Calu3 (cell line): ENCODE measurements at regions not wholly inside any gene's neighbourhood (a gene's known extent, or its start where the extent isn't known, plus 50 kb on each side); places are given as distances from the start of the nearest gene placed in this dataset.

Source experiments
- BruUV-seq: library from RNA; stranded (reverse); fragments of 400-500 nt; replicated peaks from 2 replicates; lab custom pipeline; 2021; lab: Mats Ljungman, UMichigan
- CTCF ChIA-PET: fragments of 300-600 bp; sonication (Branson Sonifier 250); formaldehyde crosslinking; loops from one replicate; lab custom pipeline; 2022; ENCODE audit warnings: antibody characterized with exemption; lab: Charles Lee
- DNase-seq: peaks from one replicate; pipeline ENCODE4 v3.0.0; 2022
- H3K27ac Mint-ChIP-seq: one replicate; pipeline ENCODE4 v1.8.0; 2022; ENCODE audit warnings: mixed read lengths; ENCODE audit not compliant: unreplicated experiment
- H3K27me3 Mint-ChIP-seq: one replicate; pipeline ENCODE4 v1.8.0; 2022; ENCODE audit warnings: mixed read lengths; ENCODE audit not compliant: unreplicated experiment
- H3K36me3 Mint-ChIP-seq: one replicate; pipeline ENCODE4 v1.8.0; 2022; ENCODE audit warnings: mild to moderate bottlenecking, moderate library complexity, mixed read lengths; ENCODE audit not compliant: insufficient read depth, unreplicated experiment
- H3K4me1 Mint-ChIP-seq: one replicate; pipeline ENCODE4 v1.8.0; 2022; ENCODE audit warnings: mild to moderate bottlenecking, low read depth, mixed read lengths; ENCODE audit not compliant: unreplicated experiment
- H3K4me3 Mint-ChIP-seq: one replicate; pipeline ENCODE4 v1.8.0; 2022; ENCODE audit warnings: mild to moderate bottlenecking, low read depth, moderate library complexity, mixed read lengths; ENCODE audit not compliant: unreplicated experiment
- H3K9me3 Mint-ChIP-seq: one replicate; pipeline ENCODE4 v1.8.0; 2022; ENCODE audit warnings: low read depth, mixed read lengths; ENCODE audit not compliant: unreplicated experiment
- CTCF ChIP-seq: fragments of 200-600 bp; IDR thresholded peaks from one replicate; pipeline ENCODE4 v1.8.0; 2022; ENCODE audit warnings: antibody characterized with exemption; ENCODE audit not compliant: unreplicated experiment
- intact Hi-C: fragments of 100-400 bp; cut with micrococcal nuclease; formaldehyde crosslinking; loops from one replicate; pipeline ENCODE4 v1.10.0; 2022; ENCODE audit not compliant: unreplicated experiment

GRCh38 chr17:68175905-68176304 is 71.9 kb upstream of the AMZ2 start:
- no TSS peak for BruUV-seq

GRCh38 chr17:68176718-68177117 is 71.1 kb upstream of the AMZ2 start:
- Mint-ChIP-seq H3K4me3 (no peak overlapping the region), H3K27ac (no peak overlapping the region), H3K36me3 (no peaks in the 10 kb centered on the region), H3K4me1 (no peaks in the 10 kb centered on the region), H3K9me3 (no peaks in the 10 kb centered on the region), H3K27me3 (no peaks in the 10 kb centered on the region)
- DNase-seq: no peak
- no peak for TF ChIP-seq CTCF
- CTCF ChIA-PET: interaction anchor here (0.6 kb wide), 1 partner anchor 44 kb away, joined by 3 read pairs; no protein-coding TSS in a partner anchor
- no TSS peak for BruUV-seq
- intact Hi-C loops: no loop called here

More at GRCh38 chr17:68175905-68176304, 71.9 kb upstream of the AMZ2 start:
- H3K9me3 Mint-ChIP-seq: no peaks in the 10 kb centered on the region
- no peaks in the 10 kb centered on the region for H3K4me1 Mint-ChIP-seq
- TF ChIP-seq CTCF: no peak
- intact Hi-C loops: no loop called here
- no peak overlapping the region for H3K4me3 Mint-ChIP-seq
- CTCF ChIA-PET: no interaction called here
- no peak for DNase-seq
- no peaks in the 10 kb centered on the region for H3K27me3 Mint-ChIP-seq
- H3K27ac Mint-ChIP-seq: no peak overlapping the region
- no peaks in the 10 kb centered on the region for H3K36me3 Mint-ChIP-seq

- H3K36me3 Mint-ChIP-seq: no peaks in the 10 kb centered on the region
- no peak overlapping the region for H3K4me3 Mint-ChIP-seq
- no peak overlapping the region for H3K27ac Mint-ChIP-seq
- BruUV-seq: no TSS peak
- CTCF ChIA-PET: no interaction called here
- H3K9me3 Mint-ChIP-seq: no peaks in the 10 kb centered on the region
- H3K4me1 Mint-ChIP-seq: no peaks in the 10 kb centered on the region
- H3K27me3 Mint-ChIP-seq: no peaks in the 10 kb centered on the region
- DNase-seq: no peak
- no peak for TF ChIP-seq CTCF
- intact Hi-C loops: no loop called here
Observed at GRCh38 chr17:68178831-68179230, 69.0 kb upstream of the AMZ2 start.

- intact Hi-C loops: no loop called here
- no TSS peak for BruUV-seq
- Mint-ChIP-seq H3K36me3 (no peaks in the 10 kb centered on the region), H3K27ac (no peak overlapping the region), H3K4me1 (no peaks in the 10 kb centered on the region), H3K9me3 (no peaks in the 10 kb centered on the region), H3K4me3 (no peak overlapping the region), H3K27me3 (no peaks in the 10 kb centered on the region)
- no peak for TF ChIP-seq CTCF
- CTCF ChIA-PET: no interaction called here
- no peak for DNase-seq
Observed at GRCh38 chr17:68179236-68179925, 68.5 kb upstream of the AMZ2 start.
